ENCODE measurements at regions not wholly inside any gene's neighbourhood (a gene's known extent, or its start where the extent isn't known, plus 50 kb on each side); places are given as distances from the start of the nearest gene placed in this dataset.

DNA sequence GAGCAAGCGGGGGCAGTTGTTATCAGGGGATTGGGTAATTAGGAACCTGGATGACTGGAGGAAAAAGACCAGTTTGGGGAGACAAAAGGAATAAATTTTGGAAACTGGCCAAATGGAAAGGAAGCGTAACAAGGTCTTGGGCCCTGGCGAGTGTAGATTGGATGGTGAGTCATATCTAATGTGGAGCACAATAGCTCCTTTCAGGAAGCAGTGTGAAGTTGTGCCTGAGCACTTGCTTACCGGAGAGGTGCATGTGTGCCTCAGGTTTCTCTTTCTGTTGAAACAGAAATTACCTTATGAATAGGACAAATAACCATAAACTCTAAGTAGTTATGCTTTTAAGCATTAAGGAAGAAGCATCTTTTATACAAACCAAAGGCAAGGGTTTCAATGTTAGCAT, 176.4 kb downstream of the KIF4B start:
- FAIRE-seq, result no peak
- no peak for DNase-seq (ENCODE audit: low spot score in 2 of 2)

GRCh38 chr5:155193029-155193428, 179.5 kb downstream of the KIF4B start:
- no peak for DNase-seq (ENCODE audit: low spot score in 2 of 2)

DNA sequence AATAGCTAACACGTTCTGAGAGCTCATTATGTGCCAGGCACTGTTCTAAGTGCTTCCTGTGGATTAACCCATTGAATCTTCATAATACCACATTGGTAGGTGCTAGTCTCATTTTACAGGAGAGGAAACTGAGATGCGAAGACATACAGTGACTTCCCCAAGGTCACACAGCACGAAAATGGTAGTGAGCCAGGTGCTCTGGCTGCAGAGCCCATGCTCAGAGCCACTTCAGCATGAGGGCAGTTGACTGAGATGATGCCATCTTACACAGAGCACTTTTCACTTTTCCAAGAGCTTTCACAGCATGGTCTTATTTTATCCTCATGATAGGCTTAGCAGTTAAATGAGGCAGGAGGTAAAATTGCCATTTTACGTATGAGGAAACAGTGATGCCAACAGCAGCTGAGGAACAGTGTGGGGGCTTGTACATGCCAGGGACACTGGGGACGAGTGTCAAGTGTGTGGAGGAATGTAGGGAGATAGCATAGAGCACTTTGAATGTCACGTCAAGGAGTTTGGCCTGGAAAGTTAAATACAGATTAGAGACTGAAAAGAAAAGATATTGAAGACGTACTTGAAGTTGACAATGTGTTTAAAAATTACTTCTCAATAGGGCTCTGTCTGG, 180.0 kb downstream of the KIF4B start:
- DNase-seq (ENCODE audit: low spot score in 2 of 2) (no peak), FAIRE-seq (no peak)

More at GRCh38 chr5:155193029-155193428, 179.5 kb downstream of the KIF4B start:
- no peak for FAIRE-seq

DNA sequence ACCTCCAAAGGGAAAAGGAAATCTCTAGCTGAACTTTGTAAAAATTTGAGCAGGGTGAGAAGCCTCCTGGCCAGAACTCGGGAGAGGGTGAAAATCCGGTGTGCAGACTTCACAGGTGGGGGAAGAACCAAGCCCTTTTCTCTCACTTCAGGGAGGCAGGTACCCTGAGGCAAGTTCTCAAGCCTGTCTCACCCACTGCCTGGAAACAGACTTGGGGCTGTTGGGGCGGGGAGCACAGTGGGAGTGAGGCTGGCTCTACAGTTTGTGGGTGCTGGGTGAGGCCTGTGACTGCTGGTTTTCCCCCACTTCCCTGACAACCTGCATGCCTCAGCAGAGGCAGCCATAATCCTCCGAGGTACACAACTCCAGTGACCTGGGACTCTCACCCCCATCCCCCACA, 187.1 kb downstream of the KIF4B start:
- FAIRE-seq (no peak), DNase-seq (ENCODE audit: low spot score in 2 of 2) (no peak)

DNA sequence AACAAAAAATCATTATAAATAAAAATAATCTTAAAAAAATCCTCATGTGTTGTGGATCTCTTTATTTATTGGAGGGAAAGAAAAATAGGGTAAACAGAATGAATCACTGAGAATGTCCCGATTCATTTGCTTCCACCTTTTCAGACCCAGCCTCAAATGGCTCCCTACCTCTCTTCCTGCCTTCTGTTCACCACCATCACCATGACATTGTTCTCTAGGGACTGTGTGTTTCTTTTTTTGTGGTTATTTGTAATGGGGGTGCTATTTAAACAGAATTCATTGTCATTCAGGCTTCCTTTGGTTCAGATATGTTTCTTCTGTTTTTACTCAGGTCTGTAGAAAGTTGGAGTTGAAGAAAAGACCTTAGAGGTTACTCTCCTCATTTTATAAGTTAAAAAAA, 198.2 kb downstream of the KIF4B start:
- FAIRE-seq (no peak), DNase-seq (ENCODE audit: low spot score in 2 of 2) (no peak)

- DNase-seq (ENCODE audit: low spot score in 2 of 2) (no peak), FAIRE-seq (no peak)
Measured at GRCh38 chr5:155222393-155222792, 208.8 kb downstream of the KIF4B start.

DNA sequence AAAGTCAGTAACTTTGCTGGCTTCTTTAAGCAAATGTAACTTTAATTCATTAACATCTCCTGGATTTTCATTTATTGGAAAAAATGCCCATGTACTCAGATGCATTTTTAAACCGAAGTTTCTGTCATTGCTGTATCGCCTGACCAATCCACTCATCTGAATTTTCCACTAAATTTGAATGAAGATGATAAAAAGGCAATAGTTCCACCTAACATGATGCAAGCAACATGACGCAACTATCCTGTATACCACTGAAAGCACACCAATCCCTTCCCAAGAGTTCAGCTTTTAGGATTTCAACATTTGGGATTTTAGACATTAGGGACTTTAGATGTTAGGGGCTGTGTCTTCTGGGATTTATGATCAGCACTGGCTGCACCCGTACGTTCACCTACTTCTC, 215.6 kb downstream of the KIF4B start:
- DNase-seq (ENCODE audit: low spot score in 2 of 2) (no peak), FAIRE-seq (no peak)

GRCh38 chr5:155239803-155240202, 226.2 kb downstream of the KIF4B start:
- DNase-seq (ENCODE audit: low spot score in 2 of 2) (no peak), FAIRE-seq (no peak)

DNA sequence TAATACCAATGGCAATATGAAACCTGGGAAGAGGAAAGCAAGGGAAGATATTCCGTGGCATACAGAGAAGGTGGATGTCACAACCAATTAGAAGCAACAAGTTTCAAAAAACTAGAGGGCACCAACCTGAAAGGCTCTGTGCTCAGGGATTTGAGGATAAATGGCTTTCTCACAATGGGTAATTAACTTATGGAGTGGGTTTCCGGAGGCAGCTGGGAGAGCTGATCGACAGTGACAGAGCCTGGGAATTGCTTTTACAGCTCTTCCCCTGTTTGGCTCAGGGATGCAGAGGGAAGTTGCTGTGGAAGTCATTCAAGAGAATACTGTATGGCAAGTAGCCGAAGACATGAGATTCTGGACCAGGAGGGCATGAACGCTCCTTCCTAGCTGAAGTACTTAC, 237.0 kb downstream of the KIF4B start:
- FAIRE-seq (no peak), DNase-seq (ENCODE audit: low spot score in 2 of 2) (no peak)

DNA sequence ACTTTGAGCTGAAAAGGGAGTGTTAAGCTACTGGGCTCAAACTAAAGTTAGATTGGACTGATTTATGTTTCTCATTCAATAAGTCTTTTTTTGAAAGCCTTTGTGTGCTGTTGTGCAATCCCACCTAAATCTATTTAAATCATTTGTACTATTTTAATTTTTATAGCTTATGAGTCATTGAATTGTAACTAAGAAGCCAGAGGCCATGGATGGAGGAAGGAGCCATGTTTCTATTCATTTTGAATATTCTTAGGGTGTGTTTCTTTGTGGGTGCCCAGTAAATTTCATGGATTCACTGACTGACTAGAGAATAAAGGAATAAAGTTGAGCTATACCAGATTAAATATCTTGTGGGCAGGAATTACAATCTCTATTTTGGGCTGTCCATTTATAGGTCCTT, 238.5 kb downstream of the KIF4B start:
- FAIRE-seq (no peak), DNase-seq (ENCODE audit: low spot score in 2 of 2) (no peak)

- DNase-seq (ENCODE audit: low spot score in 2 of 2) (no peak), FAIRE-seq (no peak)
Measured at GRCh38 chr5:155252717-155253116, 239.2 kb downstream of the KIF4B start.

GRCh38 chr5:155254399-155254798, 240.8 kb downstream of the KIF4B start:
- FAIRE-seq, result no peak
- DNase-seq (ENCODE audit: low spot score in 2 of 2), result no peak

- no peak for DNase-seq (ENCODE audit: low spot score in 2 of 2)
Measured at GRCh38 chr5:155258161-155258560, 244.6 kb downstream of the KIF4B start.

DNA sequence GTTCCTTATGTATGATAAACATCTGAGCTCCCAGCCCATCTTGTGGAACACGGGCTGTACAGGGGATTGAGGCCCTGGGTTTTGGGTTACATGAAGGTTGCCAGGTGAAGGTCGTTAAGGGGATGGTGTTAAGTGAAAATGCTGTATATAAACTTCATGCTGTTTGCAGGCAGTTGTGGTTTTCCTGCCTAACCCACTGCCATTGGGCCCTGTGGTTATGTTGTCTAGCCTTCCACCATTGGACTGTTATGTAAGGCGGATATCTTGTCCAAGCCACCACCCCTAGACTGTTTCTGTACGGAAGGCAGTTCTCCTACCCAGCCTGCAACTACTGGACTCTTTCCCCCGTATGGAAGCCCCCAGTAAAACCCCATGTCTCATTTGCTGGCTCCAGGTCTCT, 246.1 kb downstream of the KIF4B start:
- FAIRE-seq, result no peak
- no peak for DNase-seq (ENCODE audit: low spot score in 2 of 2)

More at GRCh38 chr5:155258161-155258560, 244.6 kb downstream of the KIF4B start:
- FAIRE-seq, result no peak

- FAIRE-seq (no peak), DNase-seq (ENCODE audit: low spot score in 2 of 2) (no peak)
Measured at GRCh38 chr5:155260798-155261197, 247.2 kb downstream of the KIF4B start.

DNA sequence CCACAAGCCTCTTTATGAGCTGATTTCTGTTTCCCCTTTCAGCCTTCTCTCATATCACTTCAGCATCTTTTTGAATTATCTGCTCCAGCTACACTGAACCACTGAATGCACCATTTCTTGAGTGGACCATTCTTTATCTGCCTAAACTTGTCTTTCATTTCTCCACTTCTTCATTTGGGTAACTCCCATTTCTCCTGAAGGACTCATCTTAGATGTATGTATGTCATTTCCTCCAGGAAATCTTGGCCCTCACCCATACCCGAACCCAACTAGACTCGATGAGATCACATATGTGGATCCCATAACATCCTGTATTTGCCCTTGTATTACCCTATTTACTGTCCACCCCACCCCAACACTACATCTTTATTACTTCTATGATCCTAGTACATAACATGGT, 249.8 kb downstream of the KIF4B start:
- FAIRE-seq, result no peak
- DNase-seq (ENCODE audit: low spot score in 2 of 2), result no peak

GRCh38 chr5:155264809-155265208, 251.3 kb downstream of the KIF4B start:
- DNase-seq (ENCODE audit: low spot score in 2 of 2) (no peak), FAIRE-seq (no peak)

- no peak for FAIRE-seq
Measured at GRCh38 chr5:155268770-155269425, 255.3 kb downstream of the KIF4B start.

DNA sequence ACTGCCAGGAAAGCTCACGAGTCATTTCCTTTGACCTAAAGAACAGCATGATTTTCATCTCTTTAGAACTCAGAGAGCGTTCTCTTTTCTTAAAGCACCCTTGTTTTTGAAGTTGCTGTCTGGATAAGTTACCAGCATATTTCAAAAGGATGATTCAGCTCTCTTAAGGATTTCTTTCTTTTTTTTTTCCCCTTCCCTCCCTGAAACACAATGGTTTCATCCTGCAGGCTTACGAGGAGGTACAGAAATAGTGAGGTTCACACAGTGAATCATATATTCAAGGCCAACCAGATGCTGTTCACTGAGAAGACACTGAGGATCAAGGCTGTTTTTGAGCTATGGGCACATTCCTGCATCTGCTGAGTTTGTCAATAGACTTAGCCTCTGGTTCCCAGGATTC, 257.2 kb downstream of the KIF4B start:
- FAIRE-seq (no peak), DNase-seq (ENCODE audit: low spot score in 2 of 2) (no peak)

More at GRCh38 chr5:155268770-155269425, 255.3 kb downstream of the KIF4B start:
- DNase-seq (ENCODE audit: low spot score in 2 of 2), result no peak

GRCh38 chr5:155274484-155274883, 260.9 kb downstream of the KIF4B start:
- DNase-seq (ENCODE audit: low spot score in 2 of 2) (no peak), FAIRE-seq (no peak)

DNA sequence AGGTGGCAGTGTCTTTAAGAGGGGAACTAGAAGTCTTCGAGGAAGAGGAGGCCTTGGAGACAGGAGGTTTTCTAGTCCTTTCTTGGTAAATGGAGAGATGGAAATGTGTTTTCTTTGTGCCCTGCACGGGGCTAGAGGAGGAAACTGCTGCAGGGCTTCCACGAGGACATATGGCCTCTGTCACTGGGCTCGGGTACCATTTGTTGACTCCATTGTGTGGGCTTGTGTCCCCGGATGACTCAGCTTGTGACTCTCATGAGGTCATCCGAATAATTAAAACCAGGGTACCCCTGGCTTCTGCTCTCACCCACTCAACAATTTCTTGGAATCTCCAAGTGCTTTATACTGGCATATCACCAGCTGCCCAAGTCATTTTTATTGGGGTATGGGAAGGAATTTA, 261.7 kb downstream of the KIF4B start:
- no peak for FAIRE-seq

GRCh38 chr5:155276231-155276630, 262.7 kb downstream of the KIF4B start:
- no peak for DNase-seq (ENCODE audit: low spot score in 2 of 2)
- no peak for FAIRE-seq

More for the DNA sequence above, 261.7 kb downstream of the KIF4B start:
- DNase-seq (ENCODE audit: low spot score in 2 of 2), result no peak
